SW480 (cell line): ENCODE measurements at regions not wholly inside any gene's neighbourhood (a gene's known extent, or its start where the extent isn't known, plus 50 kb on each side); places are given as distances from the start of the nearest gene placed in this dataset.

ENCODE experiments used
- DNase-seq: peaks from one replicate; pipeline ENCODE4 v3.0.0-alpha.2; 2016; ENCODE audit warnings: low spot score

- DNase-seq: no peak
Observed at GRCh38 chr9:79985772-79986171, 414.0 kb downstream of the TLE4 start.

GRCh38 chr9:79985264-79985663 is 413.5 kb downstream of the TLE4 start:
- DNase-seq: no peak

- no peak for DNase-seq
Observed at GRCh38 chr9:79984429-79985067, 412.8 kb downstream of the TLE4 start.

GRCh38 chr9:79980432-79980831 is 408.7 kb downstream of the TLE4 start:
- no peak for DNase-seq

GRCh38 chr9:79977510-79978197 is 405.9 kb downstream of the TLE4 start:
- no peak for DNase-seq

GRCh38 chr9:79977074-79977435 is 405.3 kb downstream of the TLE4 start:
- DNase-seq: no peak

GRCh38 chr9:79976257-79977073 is 404.7 kb downstream of the TLE4 start:
- DNase-seq: no peak

GRCh38 chr9:79975621-79976256 is 404.0 kb downstream of the TLE4 start:
- DNase-seq: no peak

- no peak for DNase-seq
Observed at GRCh38 chr9:79974806-79975422, 403.1 kb downstream of the TLE4 start.

GRCh38 chr9:79973627-79974026 is 401.9 kb downstream of the TLE4 start:
- no peak for DNase-seq

- no peak for DNase-seq
Observed at GRCh38 chr9:79970146-79970425, 398.3 kb downstream of the TLE4 start.

- no peak for DNase-seq
Observed at GRCh38 chr9:79969393-79970145, 397.8 kb downstream of the TLE4 start.

- DNase-seq: no peak
Observed at GRCh38 chr9:79968533-79968932, 396.8 kb downstream of the TLE4 start.

- DNase-seq: no peak
Observed at GRCh38 chr9:79962836-79963235, 391.1 kb downstream of the TLE4 start.

GRCh38 chr9:79962150-79962549 is 390.4 kb downstream of the TLE4 start:
- no peak for DNase-seq

GRCh38 chr9:79955300-79955699 is 383.5 kb downstream of the TLE4 start:
- no peak for DNase-seq

GRCh38 chr9:79953908-79954307 is 382.1 kb downstream of the TLE4 start:
- DNase-seq: no peak

- no peak for DNase-seq
Observed at GRCh38 chr9:79952401-79952800, 380.6 kb downstream of the TLE4 start.

- no peak for DNase-seq
Observed at GRCh38 chr9:79946712-79947111, 374.9 kb downstream of the TLE4 start.

GRCh38 chr9:79945495-79945894 is 373.7 kb downstream of the TLE4 start:
- no peak for DNase-seq

- DNase-seq: no peak
Observed at GRCh38 chr9:79945016-79945415, 373.3 kb downstream of the TLE4 start.

- DNase-seq: no peak
Observed at GRCh38 chr9:79940919-79941318, 369.2 kb downstream of the TLE4 start.
